SU-DHL-6 (cell line): ENCODE measurements at regions not wholly inside any gene's neighbourhood (a gene's known extent, or its start where the extent isn't known, plus 50 kb on each side); places are given as distances from the start of the nearest gene placed in this dataset.
"Not testable (repeated sequence)": the region's sequence is repeated elsewhere in the genome, so short reads cannot be mapped to it uniquely, and the experiment has no call there.

Experiments
- EZH2phosphoT487 ChIP-seq: fragments of 200-600 bp; sonication (generic), shearing (Covaris generic); conservative IDR thresholded peaks from 2 replicates; pipeline ENCODE4 v1.6.1; 2018; ENCODE audit warnings: mild to moderate bottlenecking, antibody characterized with exemption, low read length, moderate library complexity, mixed read lengths
- TF ChIP-seq, protein P1 (sequence below): fragments of 200-600 bp; sonication (generic); IDR thresholded peaks from one replicate; pipeline ENCODE4 v1.5.1; 2017; ENCODE audit warnings: antibody characterized with exemption, mild to moderate bottlenecking, low read length, moderate library complexity; ENCODE audit not compliant: insufficient read depth, poor library complexity, severe bottlenecking

DNA sequence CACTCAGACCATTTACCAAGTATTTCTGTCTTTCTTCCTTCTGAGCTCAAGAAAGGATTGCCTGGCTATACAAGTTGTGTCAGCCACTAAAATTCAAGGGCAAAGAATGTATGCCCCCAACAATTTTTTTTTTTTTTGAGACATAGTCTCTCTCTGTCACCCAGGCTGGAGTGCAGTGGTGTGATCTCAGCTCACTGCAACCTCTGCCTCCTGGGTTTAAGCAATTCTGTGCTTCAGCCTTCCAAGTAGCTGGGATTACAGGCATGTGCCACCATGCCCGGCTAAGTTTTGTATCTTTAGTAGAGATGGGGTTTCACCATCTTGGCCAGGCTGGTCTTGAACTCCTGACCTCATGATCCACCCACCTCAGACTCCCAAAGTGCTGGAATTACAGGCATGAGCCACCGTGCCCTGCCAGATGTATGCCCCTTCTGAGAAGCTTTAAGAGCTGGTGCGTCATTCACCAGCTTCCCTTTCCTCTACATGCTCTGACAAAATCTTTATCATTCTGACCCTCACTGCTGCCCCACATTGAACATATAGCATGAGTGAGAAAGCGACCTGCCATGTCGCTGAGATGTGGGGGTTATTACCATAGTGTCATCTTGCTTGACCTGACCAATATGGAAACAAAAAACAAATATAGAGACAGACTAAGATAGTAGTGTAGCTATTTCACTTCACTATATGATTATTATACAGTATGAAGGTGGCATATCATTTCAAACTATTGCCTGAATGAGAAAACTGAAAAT is 67.9 kb upstream of the NPAS2 start:
- TF ChIP-seq, protein P1, sequence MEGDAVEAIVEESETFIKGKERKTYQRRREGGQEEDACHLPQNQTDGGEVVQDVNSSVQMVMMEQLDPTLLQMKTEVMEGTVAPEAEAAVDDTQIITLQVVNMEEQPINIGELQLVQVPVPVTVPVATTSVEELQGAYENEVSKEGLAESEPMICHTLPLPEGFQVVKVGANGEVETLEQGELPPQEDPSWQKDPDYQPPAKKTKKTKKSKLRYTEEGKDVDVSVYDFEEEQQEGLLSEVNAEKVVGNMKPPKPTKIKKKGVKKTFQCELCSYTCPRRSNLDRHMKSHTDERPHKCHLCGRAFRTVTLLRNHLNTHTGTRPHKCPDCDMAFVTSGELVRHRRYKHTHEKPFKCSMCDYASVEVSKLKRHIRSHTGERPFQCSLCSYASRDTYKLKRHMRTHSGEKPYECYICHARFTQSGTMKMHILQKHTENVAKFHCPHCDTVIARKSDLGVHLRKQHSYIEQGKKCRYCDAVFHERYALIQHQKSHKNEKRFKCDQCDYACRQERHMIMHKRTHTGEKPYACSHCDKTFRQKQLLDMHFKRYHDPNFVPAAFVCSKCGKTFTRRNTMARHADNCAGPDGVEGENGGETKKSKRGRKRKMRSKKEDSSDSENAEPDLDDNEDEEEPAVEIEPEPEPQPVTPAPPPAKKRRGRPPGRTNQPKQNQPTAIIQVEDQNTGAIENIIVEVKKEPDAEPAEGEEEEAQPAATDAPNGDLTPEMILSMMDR: not testable (repeated sequence)
- not testable (repeated sequence) for TF ChIP-seq EZH2phosphoT487
